HG03432 (cell line): ENCODE measurements at regions not wholly inside any gene's neighbourhood (a gene's known extent, or its start where the extent isn't known, plus 50 kb on each side); places are given as distances from the start of the nearest gene placed in this dataset.
"Not testable (repeated sequence)": the region's sequence is repeated elsewhere in the genome, so short reads cannot be mapped to it uniquely, and the experiment has no call there.

ENCODE experiments used
- ATAC-seq: cut with Tn5 transposase; IDR thresholded peaks from one replicate; pipeline ENCODE4 v1.9.1; 2021; ENCODE audit warnings: mild to moderate bottlenecking, moderate library complexity; ENCODE audit not compliant: unreplicated experiment

- ATAC-seq: no peak
Observed at GRCh38 chr13:83162493-83162892, 719.8 kb downstream of the SLITRK1 start.

GRCh38 chr13:83153848-83154247 is 728.4 kb downstream of the SLITRK1 start:
- no peak for ATAC-seq

- no peak for ATAC-seq
Observed at GRCh38 chr13:83151308-83151660, 731.0 kb downstream of the SLITRK1 start.

GRCh38 chr13:83150616-83151307 is 731.5 kb downstream of the SLITRK1 start:
- no peak for ATAC-seq

GRCh38 chr13:83136660-83137059 is 745.6 kb downstream of the SLITRK1 start:
- no peak for ATAC-seq

- no peak for ATAC-seq
Observed at GRCh38 chr13:83125791-83126190, 756.5 kb downstream of the SLITRK1 start.

GRCh38 chr13:83121896-83122295 is 760.4 kb downstream of the SLITRK1 start:
- ATAC-seq: no peak

GRCh38 chr13:83117046-83117445 is 765.2 kb downstream of the SLITRK1 start:
- ATAC-seq: no peak

GRCh38 chr13:83101574-83102247 is 780.6 kb downstream of the SLITRK1 start:
- ATAC-seq: not testable (repeated sequence)

- no peak for ATAC-seq
Observed at GRCh38 chr13:83100237-83100636, 782.0 kb downstream of the SLITRK1 start.

GRCh38 chr13:83088858-83089257 is 793.4 kb downstream of the SLITRK1 start:
- no peak for ATAC-seq

- ATAC-seq: no peak
Observed at GRCh38 chr13:83086948-83087347, 795.3 kb downstream of the SLITRK1 start.

GRCh38 chr13:83086088-83086487 is 796.2 kb downstream of the SLITRK1 start:
- ATAC-seq: no peak

GRCh38 chr13:83085186-83085900 is 796.9 kb downstream of the SLITRK1 start:
- ATAC-seq: no peak

GRCh38 chr13:83077499-83077898 is 804.8 kb downstream of the SLITRK1 start:
- ATAC-seq: no peak

- not testable (repeated sequence) for ATAC-seq
Observed at GRCh38 chr13:83073930-83074329, 808.3 kb downstream of the SLITRK1 start.

- ATAC-seq: no peak
Observed at GRCh38 chr13:83065108-83065507, 817.2 kb downstream of the SLITRK1 start.

- ATAC-seq: no peak
Observed at GRCh38 chr13:83057119-83057518, 825.2 kb downstream of the SLITRK1 start.

GRCh38 chr13:83056269-83056668 is 826.0 kb downstream of the SLITRK1 start:
- no peak for ATAC-seq

- no peak for ATAC-seq
Observed at GRCh38 chr13:83048419-83048818, 833.9 kb downstream of the SLITRK1 start.

GRCh38 chr13:83024955-83025594 is 857.2 kb downstream of the SLITRK1 start:
- no peak for ATAC-seq
